Neuronal stem cell (in vitro differentiated cells): ENCODE measurements at regions not wholly inside any gene's neighbourhood (a gene's known extent, or its start where the extent isn't known, plus 50 kb on each side); places are given as distances from the start of the nearest gene placed in this dataset.

Experiments used
- DNase-seq: peaks from one replicate; pipeline ENCODE4 v3.0.0-alpha.2; 2013; ENCODE audit warnings: low spot score
- H2AFZ ChIP-seq: one replicate; pipeline ENCODE4 v1.6.1; 2013; ENCODE audit warnings: mild to moderate bottlenecking, low read length, inconsistent platforms
- H2AK5ac ChIP-seq: 2 replicates; pipeline ENCODE4 v1.6.1; 2013; ENCODE audit warnings: low read depth, mild to moderate bottlenecking, inconsistent platforms, low read length, moderate library complexity, mixed read lengths
- H2BK120ac ChIP-seq: 2 replicates; pipeline ENCODE4 v1.6.1; 2013; ENCODE audit warnings: low read depth, mild to moderate bottlenecking, inconsistent platforms, low read length, moderate library complexity, mixed read lengths
- H2BK12ac ChIP-seq: one replicate; pipeline ENCODE4 v1.6.1; 2013; ENCODE audit warnings: low read length, inconsistent platforms
- H2BK15ac ChIP-seq: 2 replicates; pipeline ENCODE4 v1.6.1; 2013; ENCODE audit warnings: mild to moderate bottlenecking, low read length, inconsistent platforms, mixed read lengths
- H2BK5ac ChIP-seq: one replicate; pipeline ENCODE4 v1.6.1; 2013; ENCODE audit warnings: inconsistent platforms, mild to moderate bottlenecking, low read length, moderate library complexity
- H3K14ac ChIP-seq: one replicate; pipeline ENCODE4 v1.6.1; 2013; ENCODE audit warnings: low read length, inconsistent platforms
- H3K18ac ChIP-seq: 2 replicates; pipeline ENCODE4 v1.6.1; 2013; ENCODE audit warnings: low read length, inconsistent platforms
- H3K23ac ChIP-seq: 2 replicates; pipeline ENCODE4 v1.6.1; 2013; ENCODE audit warnings: low read depth, mild to moderate bottlenecking, mixed read lengths, low read length, inconsistent platforms; ENCODE audit not compliant: poor library complexity
- H3K27ac ChIP-seq: replicated peaks from 3 replicates; pipeline ENCODE4 v1.5.1; 2013; ENCODE audit warnings: low read length, inconsistent platforms
- H3K27me3 ChIP-seq, 3 experiments: 2 replicates each; pipeline ENCODE4 v1.6.1; 2013; ENCODE audit warnings: low read length in 3 of 3, mild to moderate bottlenecking in 2 of 3, inconsistent platforms in 1 of 3, low read depth in 1 of 3, mixed read lengths in 1 of 3, moderate library complexity in 1 of 3; ENCODE audit not compliant: control insufficient read depth in 3 of 3, insufficient read depth in 3 of 3
- H3K36me3 ChIP-seq, 2 donors: replicated peaks in 1 of 2; 2 replicates each; pipeline ENCODE4 v1.6.1; 2013; ENCODE audit warnings: low read length in 2 of 2; ENCODE audit not compliant: control insufficient read depth in 2 of 2, insufficient read depth in 2 of 2
- H3K4ac ChIP-seq: 2 replicates; pipeline ENCODE4 v1.6.1; 2013; ENCODE audit warnings: inconsistent platforms, mild to moderate bottlenecking, low read length, moderate library complexity
- H3K4me1 ChIP-seq, 2 donors: 1 replicate in 1 of 2; 2 replicates in 1 of 2; pipeline ENCODE4 v1.6.1; 2013; ENCODE audit warnings: low read length in 2 of 2, low read depth in 1 of 2; ENCODE audit not compliant: control insufficient read depth in 2 of 2, insufficient read depth in 1 of 2
- H3K4me2 ChIP-seq: one replicate; pipeline ENCODE4 v1.6.1; 2013; ENCODE audit warnings: mild to moderate bottlenecking, low read length, inconsistent platforms; ENCODE audit not compliant: insufficient read depth, poor library complexity, severe bottlenecking
- H3K4me3 ChIP-seq, 2 donors: 2 replicates each; pipeline ENCODE4 v1.5.1; 2013; ENCODE audit warnings: low read length in 2 of 2, mild to moderate bottlenecking in 2 of 2, inconsistent platforms in 1 of 2, moderate library complexity in 1 of 2
- H3K79me1 ChIP-seq: one replicate; pipeline ENCODE4 v1.6.1; 2013; ENCODE audit warnings: low read depth, mild to moderate bottlenecking, inconsistent platforms, low read length, moderate library complexity
- H3K9ac ChIP-seq: one replicate; pipeline ENCODE4 v1.6.1; 2013; ENCODE audit warnings: mild to moderate bottlenecking, low read depth, low read length, inconsistent platforms; ENCODE audit not compliant: poor library complexity
- H3K9me3 ChIP-seq, 2 donors: replicated peaks in 1 of 2; 2 replicates each; pipeline versions ENCODE3 to v1.6.1; 2013; ENCODE audit warnings: low read length in 2 of 2, mild to moderate bottlenecking in 2 of 2, inconsistent platforms in 1 of 2, low read depth in 1 of 2, mixed read lengths in 1 of 2, moderate library complexity in 1 of 2; ENCODE audit not compliant: control insufficient read depth in 2 of 2, insufficient read depth in 1 of 2
- H4K8ac ChIP-seq: one replicate; pipeline ENCODE4 v1.6.1; 2013; ENCODE audit warnings: low read depth, mild to moderate bottlenecking, inconsistent platforms, low read length, moderate library complexity
- H4K91ac ChIP-seq: one replicate; pipeline ENCODE4 v1.6.1; 2013; ENCODE audit warnings: low read length, low read depth, mild to moderate bottlenecking, inconsistent platforms; ENCODE audit not compliant: poor library complexity
- WGBS, 2 donors: extraction: QIAGEN DNeasy Blood & Tissue Kit; methylation state at CpG; one replicate each; pipeline ENCODE4 v1.1.7; 2013; ENCODE audit warnings: missing lambda C conversion rate in 2 of 2, mixed read lengths in 1 of 2; ENCODE audit not compliant: insufficient read length in 2 of 2, insufficient replicate concordance in 1 of 2; ENCODE audit errors: extremely low coverage in 2 of 2; 5-methylcytosine and 5-hydroxymethylcytosine counted together

- Histone ChIP-seq H2BK12ac (no peak overlapping the region), H3K9me3 (no peaks in the 10 kb centered on the region), H2BK120ac (no peak overlapping the region), H3K4me3 (no peak overlapping the region), H3K36me3 (no peaks in the 10 kb centered on the region), H3K4ac (no peak overlapping the region), H3K18ac (no peak overlapping the region), H3K79me1 (no peaks in the 10 kb centered on the region), H4K91ac (no peak overlapping the region), H3K4me2 (no peak overlapping the region), H3K23ac (no peak overlapping the region), H3K27ac (no peak overlapping the region), H4K8ac (no peak overlapping the region), H2AFZ (no peak overlapping the region), H2AK5ac (no peak overlapping the region), H2BK15ac (no peak overlapping the region), H2BK5ac (no peak overlapping the region), H3K27me3 (no peaks in the 10 kb centered on the region), H3K4me1 (no peaks in the 10 kb centered on the region), H3K14ac (no peak overlapping the region), H3K9ac (no peak overlapping the region)
- WGBS, 2 donors: no CpG with 5 or more reads among the region's 2 CpGs
- DNase-seq: no peak
These were observed 51.8 kb upstream of the NDUFB4 start for GRCh38 chr3:120544361-120544760.

GRCh38 chr3:120536642-120537041, 59.5 kb upstream of the NDUFB4 start:
- no peak overlapping the region for H2BK12ac ChIP-seq
- no peak overlapping the region for H3K4me3 ChIP-seq
- no peak overlapping the region for H3K4ac ChIP-seq
- H3K14ac ChIP-seq: no peak overlapping the region
- H3K36me3 ChIP-seq: no peaks in the 10 kb centered on the region
- H3K27ac ChIP-seq: no peak overlapping the region
- H3K4me2 ChIP-seq: no peak overlapping the region
- H2AFZ ChIP-seq: no peak overlapping the region
- H4K8ac ChIP-seq: no peak overlapping the region
- H2AK5ac ChIP-seq: no peak overlapping the region
- no peak for DNase-seq
- no peak overlapping the region for H2BK15ac ChIP-seq
- no peaks in the 10 kb centered on the region for H3K79me1 ChIP-seq
- H3K4me1 ChIP-seq: no peaks in the 10 kb centered on the region
- no peak overlapping the region for H3K18ac ChIP-seq
- no peak overlapping the region for H4K91ac ChIP-seq
- H3K23ac ChIP-seq: no peak overlapping the region
- no peak overlapping the region for H2BK120ac ChIP-seq
- H3K9ac ChIP-seq: no peak overlapping the region
- no CpG with 5 or more reads among the region's 3 CpGs for WGBS, 2 donors
- no peaks in the 10 kb centered on the region for H3K9me3 ChIP-seq
- H2BK5ac ChIP-seq: no peak overlapping the region
- H3K27me3 ChIP-seq: no peaks in the 10 kb centered on the region

GRCh38 chr3:120532969-120533368, 63.2 kb upstream of the NDUFB4 start:
- WGBS, 2 donors: no CpG with 5 or more reads among the region's 2 CpGs
- H3K4me2 ChIP-seq: no peak overlapping the region
- H3K23ac ChIP-seq: no peak overlapping the region
- H3K4ac ChIP-seq: no peak overlapping the region
- H3K9ac ChIP-seq: no peak overlapping the region
- H3K18ac ChIP-seq: no peak overlapping the region
- no peak overlapping the region for H2AFZ ChIP-seq
- no peak overlapping the region for H4K8ac ChIP-seq
- H3K14ac ChIP-seq: no peak overlapping the region
- H3K79me1 ChIP-seq: no peaks in the 10 kb centered on the region
- no peak overlapping the region for H3K4me3 ChIP-seq
- H2AK5ac ChIP-seq: no peak overlapping the region
- H3K36me3 ChIP-seq: no peaks in the 10 kb centered on the region
- no peak overlapping the region for H2BK5ac ChIP-seq
- no peak for DNase-seq
- H3K27ac ChIP-seq: no peak overlapping the region
- no peak overlapping the region for H2BK12ac ChIP-seq
- H3K27me3 ChIP-seq: no peaks in the 10 kb centered on the region
- no peak overlapping the region for H2BK15ac ChIP-seq
- no peak overlapping the region for H4K91ac ChIP-seq
- H2BK120ac ChIP-seq: no peak overlapping the region
- no peaks in the 10 kb centered on the region for H3K4me1 ChIP-seq
- no peaks in the 10 kb centered on the region for H3K9me3 ChIP-seq

GRCh38 chr3:120528163-120528562, 68.0 kb upstream of the NDUFB4 start:
- Histone ChIP-seq H3K18ac (no peak overlapping the region), H4K91ac (no peak overlapping the region), H3K27me3 (no peaks in the 10 kb centered on the region), H2BK120ac (no peak overlapping the region), H3K23ac (no peak overlapping the region), H3K4me3 (no peak overlapping the region), H3K79me1 (no peaks in the 10 kb centered on the region), H4K8ac (no peak overlapping the region), H3K27ac (no peak overlapping the region), H3K4ac (no peak overlapping the region), H2AK5ac (no peak overlapping the region), H2BK5ac (no peak overlapping the region), H3K4me2 (no peak overlapping the region), H2BK12ac (no peak overlapping the region), H2AFZ (no peak overlapping the region), H3K14ac (no peak overlapping the region), H3K9ac (no peak overlapping the region), H3K4me1 (no peaks in the 10 kb centered on the region), H3K9me3 (no peaks in the 10 kb centered on the region), H3K36me3 (no peaks in the 10 kb centered on the region), H2BK15ac (no peak overlapping the region)
- no CpG with 5 or more reads among the region's 6 CpGs for WGBS, 2 donors
- DNase-seq: no peak
